Keratinocyte (primary cell): ENCODE measurements at regions not wholly inside any gene's neighbourhood (a gene's known extent, or its start where the extent isn't known, plus 50 kb on each side); places are given as distances from the start of the nearest gene placed in this dataset.

Experiments
- DNase-seq: peaks from one replicate; pipeline ENCODE4 v3.0.0-alpha.2; 2011; ENCODE audit warnings: low read depth, missing footprints, low spot score
- FAIRE-seq: peaks from 2 replicates; lab custom pipeline; 2011; peaks lifted over from hg19 to GRCh38; lab: Jason Lieb, UNC
- H2AFZ ChIP-seq: 2 replicates; pipeline ENCODE4 v1.6.0; 2012; ENCODE audit warnings: low read length, control low read depth, inconsistent platforms; ENCODE audit not compliant: control insufficient read depth
- H3K27ac ChIP-seq: 2 replicates; pipeline ENCODE4 v1.5.1; 2011; ENCODE audit warnings: low read length; ENCODE audit not compliant: control insufficient read depth, insufficient read depth
- H3K27me3 ChIP-seq: 3 replicates; pipeline ENCODE4 v1.6.0; 2011; ENCODE audit warnings: low read length; ENCODE audit not compliant: control insufficient read depth, insufficient read depth; ENCODE audit errors: extremely low read depth
- H3K36me3 ChIP-seq, 2 experiments: 2 replicates in 1 of 2; 3 replicates in 1 of 2; pipeline ENCODE4 v1.5.1; 2011; ENCODE audit warnings: low read length in 2 of 2, mild to moderate bottlenecking in 1 of 2; ENCODE audit not compliant: control insufficient read depth in 2 of 2, insufficient read depth in 2 of 2; ENCODE audit errors: extremely low read depth in 1 of 2
- H3K4me1 ChIP-seq: 3 replicates; pipeline ENCODE4 v1.5.1; 2011; ENCODE audit warnings: low read length; ENCODE audit not compliant: control insufficient read depth, insufficient read depth; ENCODE audit errors: extremely low read depth
- H3K4me2 ChIP-seq: 3 replicates; pipeline ENCODE4 v1.6.0; 2011; ENCODE audit warnings: low read depth, low read length; ENCODE audit not compliant: control insufficient read depth, insufficient read depth; ENCODE audit errors: extremely low read depth
- H3K4me3 ChIP-seq, 3 experiments: fragments of 200-600 bp in 1 of 3; sonication (generic) in 1 of 3; 2 replicates in 2 of 3; 3 replicates in 1 of 3; pipeline ENCODE4 v1.5.1; 2011 to 2016; ENCODE audit warnings: low read length in 3 of 3, mild to moderate bottlenecking in 3 of 3, control low read depth in 2 of 3, inconsistent platforms in 1 of 3, low read depth in 1 of 3, mixed read lengths in 1 of 3, mixed run types in 1 of 3, moderate library complexity in 1 of 3; ENCODE audit not compliant: control insufficient read depth in 2 of 3, insufficient read depth in 2 of 3; ENCODE audit errors: extremely low read depth in 1 of 3
- H3K79me2 ChIP-seq: 2 replicates; pipeline ENCODE4 v1.6.0; 2012; ENCODE audit warnings: low read length; ENCODE audit not compliant: control insufficient read depth, insufficient read depth
- H3K9ac ChIP-seq: 3 replicates; pipeline ENCODE4 v1.6.0; 2011; ENCODE audit warnings: low read length; ENCODE audit not compliant: control insufficient read depth, insufficient read depth; ENCODE audit errors: extremely low read depth
- H3K9me1 ChIP-seq: 3 replicates; pipeline ENCODE4 v1.6.0; 2011; ENCODE audit warnings: low read length; ENCODE audit not compliant: control insufficient read depth, insufficient read depth; ENCODE audit errors: extremely low read depth
- H3K9me3 ChIP-seq: 2 replicates; pipeline ENCODE4 v1.5.1; 2012; ENCODE audit warnings: low read depth, low read length; ENCODE audit not compliant: control insufficient read depth
- H4K20me1 ChIP-seq: 3 replicates; pipeline ENCODE4 v1.6.0; 2011; ENCODE audit warnings: low read length; ENCODE audit not compliant: control insufficient read depth, insufficient read depth; ENCODE audit errors: extremely low read depth
- CTCF ChIP-seq, 3 experiments: IDR thresholded peaks in 1 of 3; conservative IDR thresholded peaks in 1 of 3; optimal IDR thresholded peaks in 1 of 3; 2 replicates in 2 of 3; 3 replicates in 1 of 3; pipeline versions ENCODE3 to v1.5.1; 2011; ENCODE audit warnings: low read length in 3 of 3, mild to moderate bottlenecking in 3 of 3, moderate library complexity in 2 of 3, control low read depth in 1 of 3, inconsistent platforms in 1 of 3; ENCODE audit not compliant: insufficient read depth in 2 of 3; ENCODE audit errors: extremely low read depth in 1 of 3
- EZH2 ChIP-seq: IDR thresholded peaks from one replicate; pipeline ENCODE4 v1.6.1; 2012; ENCODE audit warnings: inconsistent platforms, mild to moderate bottlenecking, low read length, moderate library complexity
- dilution Hi-C: fragments of 300-500 bp; cut with MboI; formaldehyde crosslinking; loops from one replicate; pipeline ENCODE4 v1.7.0; 2020; ENCODE audit warnings: low sequenced_read_pairs; ENCODE audit not compliant: extremely low pct_ligation_motif_present

- H3K4me2 ChIP-seq = no peak overlapping the region
- no peak overlapping the region for H3K9ac ChIP-seq
- no peaks in the 10 kb centered on the region for H4K20me1 ChIP-seq
- no peak for FAIRE-seq
- no peaks in the 10 kb centered on the region for H3K4me1 ChIP-seq
- dilution Hi-C loops = no loop called here
- DNase-seq = no peak
- H3K9me3 ChIP-seq = no peaks in the 10 kb centered on the region
- no peaks in the 10 kb centered on the region for H3K9me1 ChIP-seq
- H3K27ac ChIP-seq = no peak overlapping the region
- no peaks in the 10 kb centered on the region for H3K36me3 ChIP-seq
- no peak overlapping the region for H3K4me3 ChIP-seq
- TF ChIP-seq CTCF (optimal IDR thresholded peaks at IDR 0.05 in 1 of 3, IDR thresholded peaks at IDR 0.05 in 1 of 3, conservative IDR thresholded peaks at IDR 0.05 in 1 of 3; ENCODE audit: extremely low read depth in 1 of 3, insufficient read depth in 2 of 3, low read length in 3 of 3) = no peak
- TF ChIP-seq EZH2 = no peak
- no peak overlapping the region for H2AFZ ChIP-seq
- no peaks in the 10 kb centered on the region for H3K79me2 ChIP-seq
- H3K27me3 ChIP-seq = no peaks in the 10 kb centered on the region
Observed at GRCh38 chr7:52959878-52960660, 75.4 kb upstream of the POM121L12 start.

- H3K4me2 ChIP-seq = no peak overlapping the region
- H3K79me2 ChIP-seq = no peaks in the 10 kb centered on the region
- no peaks in the 10 kb centered on the region for H3K36me3 ChIP-seq
- H4K20me1 ChIP-seq = no peaks in the 10 kb centered on the region
- dilution Hi-C loops = no loop called here
- no peak overlapping the region for H2AFZ ChIP-seq
- no peaks in the 10 kb centered on the region for H3K9me1 ChIP-seq
- H3K9me3 ChIP-seq = no peaks in the 10 kb centered on the region
- no peak overlapping the region for H3K9ac ChIP-seq
- no peak overlapping the region for H3K4me3 ChIP-seq
- TF ChIP-seq CTCF (optimal IDR thresholded peaks at IDR 0.05 in 1 of 3, IDR thresholded peaks at IDR 0.05 in 1 of 3, conservative IDR thresholded peaks at IDR 0.05 in 1 of 3; ENCODE audit: extremely low read depth in 1 of 3, insufficient read depth in 2 of 3, low read length in 3 of 3) = no peak
- TF ChIP-seq EZH2 = no peak
- no peaks in the 10 kb centered on the region for H3K4me1 ChIP-seq
- H3K27me3 ChIP-seq = no peaks in the 10 kb centered on the region
- no peak overlapping the region for H3K27ac ChIP-seq
- FAIRE-seq (no peak), DNase-seq (no peak)
Observed at GRCh38 chr7:52959336-52959735, 76.1 kb upstream of the POM121L12 start.
